K562 (cell line): ENCODE measurements at regions not wholly inside any gene's neighbourhood (a gene's known extent, or its start where the extent isn't known, plus 50 kb on each side); places are given as distances from the start of the nearest gene placed in this dataset. TPM values are rescaled to one million over a fixed set of nuclear protein-coding genes. Genes with fewer than 3 reads are reported as not detected.
"Not testable (repeated sequence)": the region's sequence is repeated elsewhere in the genome, so short reads cannot be mapped to it uniquely, and the experiment has no call there.

Experiments used
- ATAC-seq: fragments of 200-7000 bp; cut with Tn5 transposase; 3 replicates; pipeline ENCODE4 v1.9.1; 2020; ENCODE audit warnings: moderate library complexity
- BruUV-seq: library from RNA; stranded (reverse); fragments of 400-500 nt; replicated peaks from 2 replicates; lab custom pipeline; 2021; lab: Mats Ljungman, UMichigan
- CTCF ChIA-PET: fragments of 300-600 bp; formaldehyde crosslinking; extraction: SDS; loops from one replicate; lab custom pipeline; 2021; ENCODE audit warnings: low intra/inter-chr PET ratio; lab: Yijun Ruan, JAX
- POLR2A ChIA-PET: fragments of 300-600, 350-650 bp; sonication (Branson Sonifier 250); formaldehyde crosslinking; extraction: SDS; loops from one replicate; lab custom pipeline; 2021; ENCODE audit warnings: antibody characterized with exemption, inconsistent platforms; lab: Yijun Ruan, JAX
- DNase-seq, 4 experiments: peaks; one replicate each; pipeline versions ENCODE4 v3.0.0 to v3.0.0-alpha.2; 2011 to 2018; ENCODE audit warnings: low spot score in 3 of 4, mixed read lengths in 3 of 4; ENCODE audit errors: extremely low read depth in 1 of 4
- FAIRE-seq: peaks from 2 replicates; lab custom pipeline; 2011; peaks lifted over from hg19 to GRCh38; lab: Jason Lieb, UNC
- H2AFZ ChIP-seq: 2 replicates; pipeline ENCODE4 v1.6.0; 2011; ENCODE audit warnings: low read depth, low read length, control low read depth, inconsistent platforms
- H3K27ac ChIP-seq: fragments of 200-600 bp; 3 replicates; pipeline ENCODE4 v1.8.0; 2011; ENCODE audit warnings: low read depth, mild to moderate bottlenecking, control low read depth, inconsistent platforms, low read length, moderate library complexity, mixed read lengths; ENCODE audit errors: extremely low read depth
- H3K27me3 ChIP-seq, 2 experiments: fragments of 300-600 bp in 1 of 2; 2 replicates in 1 of 2; 3 replicates in 1 of 2; pipeline versions ENCODE4 v1.6.0 to v1.8.0; 2011; ENCODE audit warnings: inconsistent platforms in 2 of 2, low read length in 2 of 2, mild to moderate bottlenecking in 1 of 2, mixed read lengths in 1 of 2, moderate library complexity in 1 of 2; ENCODE audit not compliant: control insufficient read depth in 2 of 2, insufficient read depth in 2 of 2
- H3K36me3 ChIP-seq: fragments of 300-600 bp; 3 replicates; pipeline ENCODE4 v1.8.0; 2011; ENCODE audit warnings: mild to moderate bottlenecking, low read length, inconsistent platforms; ENCODE audit not compliant: control insufficient read depth, insufficient read depth
- H3K4me1 ChIP-seq, 2 experiments: fragments of 200-600 bp in 1 of 2; replicated peaks in 1 of 2; 2 replicates in 1 of 2; 3 replicates in 1 of 2; pipeline versions ENCODE4 v1.5.1 to v1.8.0; 2011; ENCODE audit warnings: inconsistent platforms in 2 of 2, low read length in 2 of 2, mild to moderate bottlenecking in 1 of 2, mixed read lengths in 1 of 2, moderate library complexity in 1 of 2; ENCODE audit not compliant: control insufficient read depth in 2 of 2, insufficient read depth in 2 of 2
- H3K4me2 ChIP-seq: 2 replicates; pipeline ENCODE4 v1.6.1; 2011; ENCODE audit warnings: low read length, control low read depth, inconsistent platforms, mixed read lengths; ENCODE audit not compliant: insufficient read depth
- H3K4me3 ChIP-seq: fragments of 200-600 bp; sonication (generic), shearing (Covaris generic); 2 replicates; pipeline ENCODE4 v1.5.1; 2016; ENCODE audit warnings: control low read depth, inconsistent platforms
- H3K79me2 ChIP-seq: fragments of 200-600 bp; 3 replicates; pipeline ENCODE4 v1.8.0; 2011; ENCODE audit warnings: low read length, inconsistent platforms; ENCODE audit not compliant: control insufficient read depth, insufficient read depth
- H3K9ac ChIP-seq, 2 experiments: 2 replicates each; pipeline versions ENCODE4 v1.6.0 to v1.6.1; 2011; ENCODE audit warnings: low read depth in 2 of 2, low read length in 2 of 2, control low read depth in 1 of 2, inconsistent platforms in 1 of 2, mild to moderate bottlenecking in 1 of 2, mixed read lengths in 1 of 2; ENCODE audit not compliant: insufficient read depth in 1 of 2
- H3K9me1 ChIP-seq: one replicate; pipeline ENCODE4 v1.6.0; 2011; ENCODE audit warnings: inconsistent platforms, mild to moderate bottlenecking, low read length, moderate library complexity; ENCODE audit not compliant: control insufficient read depth, insufficient read depth
- H3K9me3 ChIP-seq: replicated peaks from 2 replicates; pipeline ENCODE4 v1.5.1; 2011; ENCODE audit warnings: low read depth, low read length, inconsistent platforms; ENCODE audit not compliant: control insufficient read depth, insufficient read depth
- H4K20me1 ChIP-seq: replicated peaks from 2 replicates; pipeline ENCODE4 v1.6.1; 2011; ENCODE audit warnings: low read length, inconsistent platforms, mixed read lengths; ENCODE audit not compliant: control insufficient read depth, insufficient read depth
- WGBS: fragments of 100-300 bp; shearing (Covaris generic); methylation state at CpG from one replicate; pipeline ENCODE4 v1.1.6; 2016; ENCODE audit warnings: low coverage, mixed read lengths; ENCODE audit not compliant: insufficient coverage; ENCODE audit errors: missing lambda C conversion rate; 5-methylcytosine and 5-hydroxymethylcytosine counted together
- in situ Hi-C: fragments of 300-500 bp; cut with MboI; formaldehyde crosslinking; loops from 4 replicates; pipeline ENCODE4 v1.15.0; 2018; ENCODE audit warnings: inconsistent platforms, mixed read lengths
- intact Hi-C: fragments of 100-400 bp; cut with micrococcal nuclease; formaldehyde crosslinking; loops from 2 replicates; pipeline ENCODE4 v1.14.2; 2022
- small RNA-seq: library from RNA; depleted of rRNA; stranded (forward); fragments of <200 nt; gene quantifications from one replicate; pipeline ENCODE3, GENCODE V24; 2014
- TF ChIP-seq, protein P1 (sequence below): sonication (generic); formaldehyde crosslinking; IDR thresholded peaks from 2 replicates; pipeline ENCODE4 v1.8.1; 2023; ENCODE audit warnings: mild to moderate bottlenecking, missing genetic modification reagents

DNA sequence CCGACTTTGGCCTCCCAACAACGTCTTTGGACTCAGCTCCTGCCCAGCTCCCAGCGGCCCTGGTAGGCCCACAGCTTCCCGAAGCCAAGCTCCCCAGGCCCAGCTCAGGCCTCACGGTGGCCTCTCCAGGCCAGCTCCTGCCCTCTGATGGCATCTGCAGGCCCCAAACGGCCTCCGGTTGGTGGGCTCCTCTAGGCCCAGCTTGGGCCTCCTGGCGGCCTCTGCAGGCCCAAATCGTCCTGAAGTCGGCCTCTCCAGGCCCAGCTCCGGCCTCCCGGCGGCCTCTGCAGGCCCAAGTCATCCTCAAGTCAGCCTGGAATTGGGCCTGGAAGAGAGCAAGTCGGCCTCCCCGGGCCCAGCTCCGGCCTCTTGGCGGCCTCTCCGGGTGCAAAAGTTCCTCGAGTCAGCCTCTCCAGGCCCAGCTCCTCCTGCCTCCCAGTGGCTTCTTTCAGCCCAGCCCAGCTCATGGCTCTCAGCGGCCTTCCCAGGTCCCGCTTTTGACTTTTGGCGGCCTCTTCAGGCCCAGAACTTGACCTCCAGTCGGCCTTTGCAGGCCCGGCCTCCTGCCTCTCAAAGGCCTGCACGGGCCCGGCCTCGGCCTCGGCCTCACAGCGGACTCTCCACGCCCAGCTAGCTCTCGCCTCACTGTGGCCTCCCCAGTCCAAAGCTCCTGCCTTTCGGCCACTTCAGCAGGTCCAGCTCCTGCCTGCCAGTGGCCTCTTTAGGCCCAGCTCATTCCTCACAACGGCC is 50.9 kb upstream of the METTL14 start:
- H3K9me1 ChIP-seq, H3K27me3 ChIP-seq, H3K79me2 ChIP-seq, H2AFZ ChIP-seq, BruUV-seq, H3K4me1 ChIP-seq, in situ Hi-C loops, intact Hi-C loops, FAIRE-seq, H3K9me3 ChIP-seq, H3K4me2 ChIP-seq, H3K4me3 ChIP-seq, H4K20me1 ChIP-seq, POLR2A ChIA-PET, H3K9ac ChIP-seq, H3K27ac ChIP-seq, ATAC-seq, CTCF ChIA-PET: not testable (repeated sequence)
- WGBS: 91% methylated on average over 27 of the region's 33 CpGs
- peak in 1 of 4 experiments; percentile 0 for DNase-seq
- TF ChIP-seq, protein P1, sequence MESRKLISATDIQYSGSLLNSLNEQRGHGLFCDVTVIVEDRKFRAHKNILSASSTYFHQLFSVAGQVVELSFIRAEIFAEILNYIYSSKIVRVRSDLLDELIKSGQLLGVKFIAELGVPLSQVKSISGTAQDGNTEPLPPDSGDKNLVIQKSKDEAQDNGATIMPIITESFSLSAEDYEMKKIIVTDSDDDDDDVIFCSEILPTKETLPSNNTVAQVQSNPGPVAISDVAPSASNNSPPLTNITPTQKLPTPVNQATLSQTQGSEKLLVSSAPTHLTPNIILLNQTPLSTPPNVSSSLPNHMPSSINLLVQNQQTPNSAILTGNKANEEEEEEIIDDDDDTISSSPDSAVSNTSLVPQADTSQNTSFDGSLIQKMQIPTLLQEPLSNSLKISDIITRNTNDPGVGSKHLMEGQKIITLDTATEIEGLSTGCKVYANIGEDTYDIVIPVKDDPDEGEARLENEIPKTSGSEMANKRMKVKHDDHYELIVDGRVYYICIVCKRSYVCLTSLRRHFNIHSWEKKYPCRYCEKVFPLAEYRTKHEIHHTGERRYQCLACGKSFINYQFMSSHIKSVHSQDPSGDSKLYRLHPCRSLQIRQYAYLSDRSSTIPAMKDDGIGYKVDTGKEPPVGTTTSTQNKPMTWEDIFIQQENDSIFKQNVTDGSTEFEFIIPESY (CRISPR knock-in tag): peak; percentile 60; the same call in 1 of the 2 replicates
- H3K36me3 ChIP-seq: peaks cover 10% of the 10 kb centered on the region; the same call in 1 of the 3 replicates

Small RNA genes lying in the stretch of these regions (small RNA-seq; reads per million reads assigned to genes)
- gene AC092670.1: not detected
- not detected for gene RNU6-1054P
